Activated T-helper 1 cell treated with Interleukin-2 at 50 U/mL for 16 hours (primary cell): ENCODE measurements at regions not wholly inside any gene's neighbourhood (a gene's known extent, or its start where the extent isn't known, plus 50 kb on each side); places are given as distances from the start of the nearest gene placed in this dataset.

Experiments
- DNase-seq: peaks from one replicate; pipeline ENCODE4 v3.0.0-alpha.2; 2020; ENCODE audit warnings: low read depth

DNA sequence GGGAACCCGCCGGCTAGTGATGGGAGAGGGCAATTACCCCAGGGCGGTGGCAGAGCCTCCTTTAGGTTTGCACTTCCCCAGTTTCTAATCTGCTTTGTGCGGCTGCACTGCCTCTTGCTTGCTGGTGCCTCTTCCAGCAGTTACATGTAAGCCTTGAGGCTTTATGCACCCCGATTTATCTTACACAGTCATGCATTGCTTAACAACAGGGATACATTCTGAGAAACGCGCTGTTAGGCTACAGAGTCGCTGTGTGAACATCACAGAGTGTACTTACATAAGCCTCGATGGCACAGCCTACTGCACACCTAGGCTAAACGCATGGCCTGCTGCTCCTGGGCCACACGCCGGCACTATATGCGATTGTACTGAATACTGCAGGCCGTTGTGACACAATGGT is 155.6 kb upstream of the MKI67 start:
- no peak for DNase-seq

DNA sequence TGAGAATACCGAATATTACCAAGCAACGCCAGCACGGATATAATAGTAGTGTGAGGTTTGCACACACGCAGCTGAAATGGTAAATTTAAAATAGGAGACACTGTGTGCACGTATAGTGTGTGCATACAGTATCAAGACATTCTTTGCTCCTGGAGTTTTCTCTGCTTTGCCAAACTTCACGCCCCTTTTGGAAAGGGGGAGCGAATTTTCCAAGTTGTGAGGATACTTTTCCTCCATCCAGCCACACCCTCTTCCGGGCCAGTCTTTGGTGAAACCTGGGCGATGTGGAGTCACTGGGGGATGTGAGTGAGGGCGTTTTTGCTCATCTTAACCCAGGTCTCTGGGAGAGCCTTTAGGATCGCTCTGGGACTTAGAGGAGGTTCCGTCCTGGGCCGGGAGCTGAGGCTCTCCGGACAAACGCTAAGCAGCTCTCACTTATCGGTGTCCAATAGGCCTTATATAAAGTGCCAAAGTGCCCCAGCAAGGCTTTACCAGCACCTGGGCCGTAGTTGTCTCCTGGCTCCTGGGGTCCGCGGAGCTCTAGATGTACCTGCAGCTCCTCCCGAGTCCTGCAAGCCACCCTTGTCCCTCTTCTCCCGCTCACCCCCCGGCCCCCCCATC is 160.0 kb upstream of the MKI67 start:
- DNase-seq: no peak

DNA sequence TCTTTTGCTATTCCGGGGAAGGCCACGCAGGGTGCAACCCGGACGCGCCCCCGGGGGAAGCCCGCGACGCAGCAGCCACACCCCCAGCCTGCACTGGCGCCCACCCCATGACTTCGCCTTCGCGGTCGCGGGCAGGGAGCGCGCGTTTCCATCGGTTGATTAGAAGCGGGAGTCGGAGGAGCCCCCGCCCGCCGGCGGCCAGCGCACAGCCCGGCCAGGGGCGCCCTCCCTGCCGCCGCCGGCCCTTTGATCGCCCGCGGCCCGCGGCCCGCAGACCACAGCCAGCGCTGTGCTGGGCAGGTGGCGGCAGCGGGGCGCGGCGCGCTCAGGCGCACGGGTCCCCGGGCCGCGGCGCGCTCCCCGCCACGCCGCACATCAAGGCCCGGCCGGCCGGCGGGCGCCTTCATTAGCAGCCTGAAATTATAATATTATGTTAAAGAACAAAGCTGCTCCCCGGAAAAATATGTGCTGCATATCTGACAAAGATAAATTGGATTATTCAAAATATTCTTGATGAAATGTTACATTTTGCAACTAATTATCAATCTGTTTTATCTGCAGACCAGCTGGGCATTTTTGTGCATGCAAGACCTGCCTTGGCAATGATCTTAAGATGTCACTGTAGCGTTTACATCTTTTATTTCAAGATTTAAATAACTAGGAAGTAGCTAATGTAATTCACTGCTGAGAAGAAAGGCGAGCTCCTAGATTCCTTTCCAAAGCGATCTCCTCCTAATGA is 160.7 kb upstream of the MKI67 start:
- DNase-seq: no peak

DNA sequence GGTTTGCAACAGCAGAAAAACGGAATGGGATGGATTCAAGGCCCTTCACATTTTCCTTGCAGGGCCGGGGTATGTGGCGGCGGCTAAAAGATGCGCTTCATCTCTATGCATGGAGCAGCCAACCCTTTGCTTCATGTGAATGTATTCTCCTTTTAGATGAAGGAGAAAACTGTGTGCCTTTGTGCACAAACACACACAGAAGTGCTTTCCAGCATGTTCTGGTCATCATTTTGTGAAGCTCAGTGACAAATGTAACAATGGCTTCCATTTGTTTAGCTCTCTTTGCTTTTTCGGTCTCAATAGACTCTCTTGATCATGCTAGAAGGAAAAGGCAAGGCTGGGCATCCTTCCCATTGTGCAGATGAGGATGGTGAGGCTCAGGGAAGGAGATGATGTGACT is 161.7 kb upstream of the MKI67 start:
- DNase-seq: no peak

DNA sequence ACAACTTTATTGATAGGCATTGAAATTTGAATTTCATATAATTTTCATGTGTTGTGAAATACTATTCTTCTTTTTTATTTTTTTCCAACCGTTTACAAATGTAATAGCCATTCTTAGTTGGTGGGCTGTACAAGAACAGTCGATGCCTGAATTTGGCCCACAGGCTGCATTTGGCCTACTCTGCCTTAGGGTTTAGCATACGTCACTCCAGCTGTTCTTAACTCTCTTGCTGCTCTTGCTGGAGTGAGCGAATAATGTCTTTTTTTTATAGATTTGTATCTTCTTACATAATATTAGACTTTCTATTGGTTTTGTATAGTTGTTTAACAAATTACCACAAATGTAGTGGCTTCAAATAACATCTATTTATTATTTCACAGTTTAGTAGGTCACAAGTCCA is 163.4 kb upstream of the MKI67 start:
- DNase-seq: no peak

DNA sequence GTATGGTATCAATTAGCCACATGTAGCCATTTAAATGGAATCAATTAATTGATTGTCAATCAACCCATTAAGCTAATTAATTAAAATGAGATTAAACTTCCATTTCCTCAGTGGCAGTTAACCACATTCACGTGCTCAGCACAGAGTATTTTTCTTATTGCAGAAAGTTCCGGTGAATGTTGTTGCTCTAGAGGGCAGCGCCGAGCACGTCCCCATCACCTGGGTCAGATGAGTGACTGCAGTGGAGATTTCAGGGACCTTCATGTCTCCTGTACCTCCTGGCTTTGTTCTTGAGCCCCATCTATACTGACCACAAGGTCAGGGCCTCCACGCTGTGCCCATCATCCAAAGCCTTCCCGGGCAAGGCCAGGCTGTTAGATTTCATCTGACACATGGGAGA is 168.8 kb upstream of the MKI67 start:
- no peak for DNase-seq

DNA sequence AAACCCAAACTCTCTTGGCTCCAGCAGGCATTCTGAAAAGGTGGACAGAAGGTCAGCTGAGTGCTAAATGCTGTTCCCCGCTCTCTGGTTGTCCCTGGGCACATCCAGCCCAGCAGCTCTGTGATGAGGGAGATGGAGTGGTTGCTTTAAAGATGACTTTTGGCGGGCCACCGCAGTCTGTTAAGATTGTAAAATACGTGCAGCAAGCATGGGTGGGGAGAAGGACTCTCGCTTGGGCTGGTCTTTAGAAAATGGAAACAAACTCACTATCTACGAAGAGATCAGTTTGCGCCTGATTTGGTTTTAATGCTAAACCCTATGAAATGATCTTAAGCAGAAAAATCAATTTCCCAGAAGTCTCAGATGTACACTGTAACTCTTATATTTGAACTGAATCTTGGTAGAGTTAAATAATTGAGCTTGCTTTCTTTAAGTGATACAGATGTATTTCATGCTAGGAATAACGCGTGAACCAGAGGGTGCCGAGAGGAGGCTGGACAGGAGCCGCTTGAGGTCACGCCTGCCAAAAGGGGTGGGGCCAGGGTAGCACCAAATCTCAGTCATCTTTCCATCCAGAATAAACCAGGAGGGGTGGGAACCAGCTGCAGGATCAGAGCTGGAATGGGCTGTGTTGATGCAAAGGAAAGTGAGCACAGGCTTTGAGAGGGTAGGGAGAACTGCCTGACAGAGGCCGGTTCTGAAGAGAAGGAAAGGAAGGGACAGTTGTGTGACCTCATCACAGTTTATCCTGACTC is 170.2 kb upstream of the MKI67 start:
- DNase-seq: no peak

GRCh38 chr10:128297709-128298378 is 171.6 kb upstream of the MKI67 start:
- DNase-seq: no peak

DNA sequence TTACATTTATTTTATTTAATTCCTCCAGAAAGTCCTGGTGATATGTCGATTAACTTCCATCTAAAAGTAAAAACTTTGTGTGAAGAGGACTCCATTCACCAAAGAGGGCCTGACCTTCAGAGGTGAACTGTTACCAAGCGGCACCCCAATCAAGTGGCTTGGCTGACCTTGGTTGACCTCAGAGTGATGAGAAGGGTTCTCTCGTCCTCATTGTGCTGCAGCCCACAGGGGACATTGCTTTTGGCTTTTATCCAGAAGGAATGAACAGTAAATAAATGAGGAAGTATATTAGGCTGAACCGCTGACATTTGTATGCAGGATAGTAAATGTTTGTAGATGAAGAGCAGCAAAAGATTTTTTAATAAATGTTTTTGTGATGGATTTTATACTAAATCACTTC is 172.4 kb upstream of the MKI67 start:
- DNase-seq: no peak

GRCh38 chr10:128300290-128300824 is 174.1 kb upstream of the MKI67 start:
- DNase-seq: no peak

DNA sequence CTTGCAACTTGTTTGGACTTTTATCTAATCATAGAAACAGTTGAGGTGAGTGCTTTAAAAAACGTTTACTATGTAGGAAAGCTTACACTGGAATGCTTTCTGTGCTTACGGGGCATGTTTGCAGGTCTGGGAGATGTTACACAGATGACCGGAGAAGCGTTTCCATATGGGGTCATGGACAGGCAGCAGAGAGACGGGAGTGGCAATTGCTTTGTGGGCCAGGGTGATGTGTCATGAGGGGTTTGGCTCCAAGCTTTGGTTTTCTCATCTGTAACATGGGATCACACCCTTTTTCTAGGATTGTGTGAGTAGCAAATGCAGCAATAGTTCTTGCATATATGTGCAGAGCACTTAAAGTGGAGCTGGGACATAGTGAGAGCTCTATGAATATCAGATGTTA is 174.8 kb upstream of the MKI67 start:
- DNase-seq: no peak

DNA sequence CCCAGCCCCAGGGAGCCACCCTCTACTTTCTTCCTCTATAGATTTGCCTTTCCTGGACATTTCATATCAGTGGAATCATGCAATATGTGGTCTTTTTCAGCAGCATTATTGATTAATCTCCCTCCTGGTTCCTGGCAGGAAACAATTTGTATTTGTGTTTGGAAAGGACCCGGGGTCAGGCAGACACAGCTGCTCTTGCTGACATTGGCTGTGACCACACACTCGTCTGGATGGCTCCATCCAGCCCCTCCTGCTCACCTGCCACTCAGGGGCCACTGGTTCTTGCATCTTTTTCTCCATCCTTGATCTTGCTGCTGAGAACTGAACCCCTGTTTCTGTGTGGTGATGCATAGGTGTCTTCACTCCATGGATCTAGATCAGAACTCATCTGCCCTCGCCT is 176.6 kb upstream of the MKI67 start:
- no peak for DNase-seq

- DNase-seq: no peak
Measured at GRCh38 chr10:128304271-128304670, 178.0 kb upstream of the MKI67 start.

GRCh38 chr10:128305601-128306345 is 179.6 kb upstream of the MKI67 start:
- DNase-seq: no peak

- DNase-seq: no peak
Measured at GRCh38 chr10:128306535-128306934, 180.3 kb upstream of the MKI67 start.

DNA sequence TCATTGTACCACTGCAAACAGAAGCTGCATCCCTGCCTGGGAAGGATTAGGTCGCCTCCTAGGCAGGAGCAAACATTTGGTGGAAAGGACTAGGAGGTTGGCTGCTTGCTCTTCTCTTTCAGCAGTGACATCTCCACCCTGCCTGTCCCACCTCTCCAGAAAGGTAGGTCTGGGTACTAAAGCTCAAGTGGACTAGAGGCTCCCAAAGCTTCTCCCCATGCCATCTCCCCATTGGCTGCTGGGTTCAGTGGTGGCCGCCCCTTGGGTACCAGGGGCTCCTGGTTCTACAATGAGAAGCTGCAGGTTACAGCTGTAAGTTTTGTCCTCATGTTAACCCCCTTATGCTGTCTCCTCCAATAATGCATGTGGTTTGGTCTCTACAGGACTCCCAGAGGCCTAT is 180.7 kb upstream of the MKI67 start:
- DNase-seq: no peak

DNA sequence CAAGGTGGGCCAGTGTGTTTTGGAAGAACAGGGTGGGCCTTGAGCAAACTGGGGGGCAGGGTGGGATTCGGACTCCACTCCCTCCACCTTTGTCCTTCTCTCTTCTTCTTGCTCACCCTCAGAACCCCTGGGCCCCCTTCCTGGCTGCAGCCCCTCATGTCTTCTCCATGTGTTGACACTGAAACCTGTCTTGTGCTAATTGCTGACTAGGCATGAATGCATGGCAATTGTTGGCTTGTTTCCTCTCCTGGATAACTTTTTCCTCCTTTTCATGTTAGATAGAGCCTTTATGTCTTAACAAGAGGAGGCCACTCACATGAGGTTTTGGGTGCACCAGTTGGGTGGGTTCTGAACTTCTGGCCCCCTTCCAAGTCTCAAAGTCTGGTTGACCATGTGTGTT is 181.6 kb upstream of the MKI67 start:
- no peak for DNase-seq

DNA sequence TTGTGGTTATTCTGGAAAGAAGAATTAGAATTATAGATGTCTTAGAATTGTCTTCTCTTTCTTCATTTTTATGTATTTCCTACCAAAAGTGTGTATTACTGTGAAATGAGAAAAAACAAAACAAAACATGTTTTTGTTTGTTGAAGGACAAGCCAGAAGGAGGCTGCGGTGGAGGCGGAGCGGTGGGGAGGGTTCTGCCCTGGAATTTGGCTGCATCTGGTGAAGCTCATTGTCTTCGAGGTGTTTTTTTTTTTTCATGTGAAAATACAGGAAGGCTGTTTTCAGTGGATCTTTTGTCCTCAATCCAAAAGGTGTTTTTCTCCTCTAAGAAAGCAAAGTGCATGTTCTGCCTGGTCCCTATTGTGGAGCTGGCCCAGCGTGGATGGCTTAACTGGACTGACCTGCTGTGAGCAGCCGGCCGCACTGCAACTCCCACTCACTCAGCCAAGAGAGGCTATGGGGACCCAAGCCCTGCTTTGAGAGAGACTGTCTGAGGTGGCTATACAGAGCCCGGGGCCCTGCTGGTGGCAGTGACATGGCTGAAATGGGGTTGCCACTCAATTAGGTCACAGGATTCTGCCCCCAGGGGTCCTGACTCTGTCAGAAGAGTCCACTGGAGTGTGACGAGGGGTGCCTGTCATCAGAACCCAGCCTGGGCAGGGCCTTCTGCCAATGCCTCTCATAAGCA is 184.9 kb upstream of the MKI67 start:
- DNase-seq: no peak

GRCh38 chr10:128312250-128312649 is 186.0 kb upstream of the MKI67 start:
- no peak for DNase-seq

GRCh38 chr10:128314686-128315085 is 188.5 kb upstream of the MKI67 start:
- no peak for DNase-seq

DNA sequence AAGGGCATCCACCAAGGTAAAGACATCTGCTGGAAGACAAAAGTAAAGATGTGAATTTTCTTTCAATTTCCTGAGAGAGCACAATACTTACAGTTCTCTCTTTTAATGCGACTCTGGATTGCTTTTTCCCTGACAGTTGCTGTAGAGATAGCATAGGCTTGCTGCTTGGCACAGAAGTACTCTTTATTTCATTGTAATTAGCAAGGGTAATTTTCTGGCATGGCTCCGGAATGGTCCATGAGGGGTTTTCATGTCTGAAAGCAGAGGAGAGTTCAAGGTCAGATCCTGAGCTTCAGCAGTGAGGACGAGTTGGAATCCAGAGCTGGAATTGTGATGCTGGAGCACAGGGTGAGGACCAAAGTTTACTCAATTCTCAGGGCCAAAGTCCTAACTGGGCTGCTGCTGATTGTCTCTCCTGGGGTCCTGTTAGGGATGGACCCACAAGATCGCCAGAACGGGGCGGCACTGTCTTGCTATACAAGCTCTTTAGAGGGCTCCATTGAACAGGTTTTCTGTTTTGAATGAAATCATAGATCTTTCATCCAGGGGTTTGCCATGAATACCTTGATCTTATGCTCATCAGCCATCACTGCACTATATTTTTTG is 190.0 kb upstream of the MKI67 start:
- no peak for DNase-seq
